SU-DHL-6 (cell line): ENCODE measurements at regions not wholly inside any gene's neighbourhood (a gene's known extent, or its start where the extent isn't known, plus 50 kb on each side); places are given as distances from the start of the nearest gene placed in this dataset.

Source experiments
- H2AFZ ChIP-seq: fragments of 200-600 bp; sonication (generic); 2 replicates; pipeline ENCODE4 v1.6.1; 2014; ENCODE audit warnings: low read depth, mild to moderate bottlenecking, moderate library complexity, mixed read lengths, antibody characterized with exemption, low read length; ENCODE audit not compliant: severe bottlenecking
- H3F3A ChIP-seq: fragments of 200-600 bp; shearing (Covaris generic); 2 replicates; pipeline ENCODE4 v1.6.0; 2016; ENCODE audit warnings: antibody characterized with exemption, mild to moderate bottlenecking; ENCODE audit not compliant: insufficient read depth
- H3K27ac ChIP-seq: fragments of 200-600 bp; sonication (generic); 2 replicates; pipeline ENCODE4 v1.5.1; 2016; ENCODE audit warnings: low read depth, mild to moderate bottlenecking, low read length, moderate library complexity, mixed read lengths
- H3K27me3 ChIP-seq: fragments of 200-600 bp; sonication (generic), shearing (Covaris generic); 2 replicates; pipeline ENCODE4 v1.6.0; 2014; ENCODE audit warnings: mild to moderate bottlenecking, low read length
- H3K36me3 ChIP-seq: fragments of 200-600 bp; sonication (generic); 2 replicates; pipeline ENCODE4 v1.6.1; 2014; ENCODE audit warnings: mild to moderate bottlenecking, low read length, mixed read lengths
- H3K4me2 ChIP-seq: fragments of 300-600, 200-600 bp; shearing (Covaris generic), sonication (generic); 2 replicates; pipeline ENCODE4 v1.6.0; 2014; ENCODE audit warnings: low read length, low read depth, mild to moderate bottlenecking; ENCODE audit not compliant: poor library complexity, severe bottlenecking
- H3K4me3 ChIP-seq: fragments of 200-600 bp; sonication (generic); 2 replicates; pipeline ENCODE4 v1.5.1; 2014; ENCODE audit warnings: antibody characterized with exemption, low read length, mild to moderate bottlenecking, mixed read lengths; ENCODE audit not compliant: insufficient read depth, poor library complexity, severe bottlenecking
- H3K79me2 ChIP-seq: fragments of 200-600 bp; sonication (generic); 2 replicates; pipeline ENCODE4 v1.6.1; 2014; ENCODE audit warnings: mild to moderate bottlenecking, low read length, moderate library complexity; ENCODE audit not compliant: insufficient read depth
- H3K9ac ChIP-seq: fragments of 200-600 bp; sonication (generic); 2 replicates; pipeline ENCODE4 v1.7.0; 2014; ENCODE audit warnings: mild to moderate bottlenecking, low read length
- H3K9me2 ChIP-seq: fragments of 200-600 bp; sonication (generic); replicated peaks from 2 replicates; pipeline ENCODE4 v1.6.1; 2014; ENCODE audit warnings: low read length; ENCODE audit not compliant: insufficient read depth
- H3K9me3 ChIP-seq: fragments of 200-600 bp; sonication (generic); 2 replicates; pipeline ENCODE4 v1.6.1; 2014; ENCODE audit warnings: low read length, mixed read lengths; ENCODE audit not compliant: insufficient read depth
- H4K20me1 ChIP-seq: fragments of 200-600 bp; sonication (generic); 2 replicates; pipeline ENCODE4 v1.6.1; 2014; ENCODE audit warnings: low read depth, mild to moderate bottlenecking, antibody characterized with exemption, low read length, moderate library complexity, mixed read lengths
- CTCF ChIP-seq: fragments of 200-600 bp; sonication (generic); IDR thresholded peaks from one replicate; pipeline ENCODE4 v1.5.1; 2017; ENCODE audit warnings: antibody characterized with exemption, mild to moderate bottlenecking, low read length, moderate library complexity; ENCODE audit not compliant: insufficient read depth, poor library complexity, severe bottlenecking
- EZH2phosphoT487 ChIP-seq: fragments of 200-600 bp; sonication (generic), shearing (Covaris generic); conservative IDR thresholded peaks from 2 replicates; pipeline ENCODE4 v1.6.1; 2018; ENCODE audit warnings: mild to moderate bottlenecking, antibody characterized with exemption, low read length, moderate library complexity, mixed read lengths

GRCh38 chr5:105740242-105740641 lies 1930.5 kb downstream of the EFNA5 start:
- H3F3A ChIP-seq = 0 out of 2 replicates have a peak, but pooled peaks cover 2% of the 10 kb centered on the region
- no peaks in the 10 kb centered on the region for H3K9me2 ChIP-seq
- H3K4me3 ChIP-seq = no peak overlapping the region
- H3K9me3 ChIP-seq = no peaks in the 10 kb centered on the region
- TF ChIP-seq CTCF = no peak
- no peak for TF ChIP-seq EZH2phosphoT487
- H3K4me2 ChIP-seq = no peak overlapping the region
- no peak overlapping the region for H3K9ac ChIP-seq
- no peaks in the 10 kb centered on the region for H3K79me2 ChIP-seq
- H3K27ac ChIP-seq = no peak overlapping the region
- H4K20me1 ChIP-seq = no peaks in the 10 kb centered on the region
- H3K36me3 ChIP-seq = no peaks in the 10 kb centered on the region
- H2AFZ ChIP-seq = peak overlapping the region; percentile 74
- no peaks in the 10 kb centered on the region for H3K27me3 ChIP-seq

- Histone ChIP-seq H3K79me2 (no peaks in the 10 kb centered on the region), H3K9ac (no peak overlapping the region), H3K36me3 (no peaks in the 10 kb centered on the region), H3F3A (0 out of 2 replicates have a peak, but pooled peaks cover 2% of the 10 kb centered on the region), H4K20me1 (no peaks in the 10 kb centered on the region), H3K4me3 (no peak overlapping the region), H3K9me2 (no peaks in the 10 kb centered on the region), H3K27me3 (no peaks in the 10 kb centered on the region), H3K27ac (no peak overlapping the region), H3K4me2 (no peak overlapping the region), H2AFZ (peak overlapping the region; percentile 12), H3K9me3 (no peaks in the 10 kb centered on the region)
- no peak for TF ChIP-seq CTCF
- TF ChIP-seq EZH2phosphoT487 = no peak
Observed at GRCh38 chr5:105739732-105740131, 1931.0 kb downstream of the EFNA5 start.

GRCh38 chr5:105735704-105736103 lies 1935.0 kb downstream of the EFNA5 start:
- Histone ChIP-seq H3F3A (0 out of 2 replicates have a peak, but pooled peaks cover 2% of the 10 kb centered on the region), H3K79me2 (no peaks in the 10 kb centered on the region), H3K36me3 (no peaks in the 10 kb centered on the region), H2AFZ (no peak overlapping the region), H3K27ac (no peak overlapping the region), H3K9ac (no peak overlapping the region), H3K9me3 (no peaks in the 10 kb centered on the region), H3K4me3 (no peak overlapping the region), H3K27me3 (no peaks in the 10 kb centered on the region), H3K9me2 (no peaks in the 10 kb centered on the region), H3K4me2 (no peak overlapping the region), H4K20me1 (no peaks in the 10 kb centered on the region)
- TF ChIP-seq EZH2phosphoT487 (no peak), CTCF (no peak)
